H9 (cell line): ENCODE measurements at regions not wholly inside any gene's neighbourhood (a gene's known extent, or its start where the extent isn't known, plus 50 kb on each side); places are given as distances from the start of the nearest gene placed in this dataset.

Experiments used
- DNase-seq: peaks from one replicate; pipeline ENCODE4 v3.0.0-alpha.2; 2017
- H2AFZ ChIP-seq: one replicate; pipeline ENCODE4 v1.6.1; 2013; ENCODE audit warnings: mild to moderate bottlenecking, low read length, control low read depth, moderate library complexity
- H2AK5ac ChIP-seq: 2 replicates; pipeline ENCODE4 v1.6.1; 2013; ENCODE audit warnings: low read length, control low read depth, mixed read lengths; ENCODE audit not compliant: insufficient read length
- H2BK120ac ChIP-seq: one replicate; pipeline ENCODE4 v1.6.1; 2013; ENCODE audit warnings: low read depth, mild to moderate bottlenecking, low read length, control low read depth, inconsistent platforms; ENCODE audit not compliant: poor library complexity, severe bottlenecking
- H2BK12ac ChIP-seq: 2 replicates; pipeline ENCODE4 v1.6.1; 2013; ENCODE audit warnings: low read length, control low read depth, mixed read lengths, low read depth; ENCODE audit not compliant: insufficient read length
- H2BK15ac ChIP-seq: 2 replicates; pipeline ENCODE4 v1.6.1; 2013; ENCODE audit warnings: low read depth, low read length, control low read depth
- H2BK20ac ChIP-seq: one replicate; pipeline ENCODE4 v1.6.1; 2013; ENCODE audit warnings: low read depth, mild to moderate bottlenecking, low read length, control low read depth, inconsistent platforms; ENCODE audit not compliant: poor library complexity, severe bottlenecking
- H2BK5ac ChIP-seq: 2 replicates; pipeline ENCODE4 v1.6.1; 2013; ENCODE audit warnings: low read length, control low read depth, mixed read lengths; ENCODE audit not compliant: insufficient read length
- H3K14ac ChIP-seq: 2 replicates; pipeline ENCODE4 v1.6.1; 2013; ENCODE audit warnings: low read length, control low read depth; ENCODE audit not compliant: insufficient read depth
- H3K18ac ChIP-seq: 2 replicates; pipeline ENCODE4 v1.6.1; 2013; ENCODE audit warnings: low read depth, mild to moderate bottlenecking, mixed read lengths, low read length, control low read depth; ENCODE audit not compliant: insufficient read length
- H3K23ac ChIP-seq: 2 replicates; pipeline ENCODE4 v1.6.1; 2013; ENCODE audit warnings: low read length, control low read depth, mixed read lengths, low read depth; ENCODE audit not compliant: insufficient read length
- H3K23me2 ChIP-seq: 2 replicates; pipeline ENCODE4 v1.6.1; 2013; ENCODE audit warnings: low read depth, mild to moderate bottlenecking, mixed read lengths, low read length, control low read depth; ENCODE audit not compliant: insufficient read length, poor library complexity, severe bottlenecking
- H3K27ac ChIP-seq: 2 replicates; pipeline ENCODE4 v1.5.1; 2013; ENCODE audit warnings: low read length, control low read depth, mixed read lengths, low read depth; ENCODE audit not compliant: insufficient read length
- H3K27me3 ChIP-seq: 2 replicates; pipeline ENCODE4 v1.6.1; 2013; ENCODE audit warnings: low read length, control low read depth, inconsistent platforms; ENCODE audit not compliant: insufficient read depth
- H3K4ac ChIP-seq: 2 replicates; pipeline ENCODE4 v1.6.1; 2013; ENCODE audit warnings: low read depth, mild to moderate bottlenecking, control low read depth, inconsistent platforms, low read length, moderate library complexity
- H3K4me1 ChIP-seq: 2 replicates; pipeline ENCODE4 v1.6.1; 2013; ENCODE audit warnings: low read length, control low read depth, inconsistent platforms; ENCODE audit not compliant: insufficient read depth
- H3K4me2 ChIP-seq: 2 replicates; pipeline ENCODE4 v1.6.1; 2013; ENCODE audit warnings: low read length, control low read depth, mixed read lengths; ENCODE audit not compliant: insufficient read length, insufficient read depth
- H3K56ac ChIP-seq: 2 replicates; pipeline ENCODE4 v1.6.1; 2013; ENCODE audit warnings: low read depth, mild to moderate bottlenecking, mixed read lengths, low read length, control low read depth; ENCODE audit not compliant: insufficient read length
- H3K79me1 ChIP-seq: 2 replicates; pipeline ENCODE4 v1.6.1; 2013; ENCODE audit warnings: low read depth, mild to moderate bottlenecking, moderate library complexity, low read length, control low read depth, inconsistent platforms; ENCODE audit not compliant: insufficient read depth, poor library complexity, severe bottlenecking
- H3K79me2 ChIP-seq: 2 replicates; pipeline ENCODE4 v1.6.1; 2013; ENCODE audit warnings: low read length, control low read depth, inconsistent platforms; ENCODE audit not compliant: insufficient read depth
- H3K9ac ChIP-seq: 2 replicates; pipeline ENCODE4 v1.6.1; 2013; ENCODE audit warnings: low read length, control low read depth, mixed read lengths; ENCODE audit not compliant: insufficient read length; ENCODE audit errors: extremely low read depth
- H3K9me3 ChIP-seq: one replicate; pipeline ENCODE4 v1.6.1; 2013; ENCODE audit warnings: low read depth, low read length, inconsistent platforms; ENCODE audit not compliant: control insufficient read depth
- H3T11ph ChIP-seq: one replicate; pipeline ENCODE4 v1.6.1; 2013; ENCODE audit warnings: mild to moderate bottlenecking, low read length, control low read depth, inconsistent platforms
- H4K20me1 ChIP-seq: one replicate; pipeline ENCODE4 v1.6.1; 2013; ENCODE audit not compliant: control insufficient read depth, insufficient read length, insufficient read depth
- H4K5ac ChIP-seq: 2 replicates; pipeline ENCODE4 v1.6.1; 2013; ENCODE audit warnings: low read depth, mild to moderate bottlenecking, mixed read lengths, low read length, control low read depth; ENCODE audit not compliant: insufficient read length
- H4K8ac ChIP-seq: replicated peaks from 2 replicates; pipeline ENCODE4 v1.6.1; 2013; ENCODE audit warnings: low read length, control low read depth, mixed read lengths, low read depth; ENCODE audit not compliant: insufficient read length
- H4K91ac ChIP-seq: 2 replicates; pipeline ENCODE4 v1.6.1; 2013; ENCODE audit warnings: low read depth, mild to moderate bottlenecking, moderate library complexity, mixed read lengths, low read length, control low read depth; ENCODE audit not compliant: insufficient read length
- H3K27ac Mint-ChIP-seq, 3 experiments: 2 replicates in 2 of 3; 3 replicates in 1 of 3; pipeline ENCODE4 v1.8.0; 2020 to 2021; ENCODE audit warnings: mixed read lengths in 3 of 3, mild to moderate bottlenecking in 1 of 3, moderate library complexity in 1 of 3
- H3K27me3 Mint-ChIP-seq: 2 replicates; pipeline ENCODE4 v1.8.0; 2021; ENCODE audit warnings: low read depth, mild to moderate bottlenecking, moderate library complexity, mixed read lengths
- H3K36me3 Mint-ChIP-seq, 3 experiments: 2 replicates in 2 of 3; 3 replicates in 1 of 3; pipeline ENCODE4 v1.8.0; 2020 to 2021; ENCODE audit warnings: low read depth in 3 of 3, mixed read lengths in 3 of 3; ENCODE audit not compliant: insufficient read depth in 1 of 3
- H3K4me1 Mint-ChIP-seq, 2 experiments: 2 replicates each; pipeline ENCODE4 v1.8.0; 2020; ENCODE audit warnings: mixed read lengths in 2 of 2
- H3K4me3 Mint-ChIP-seq, 2 experiments: 2 replicates in 1 of 2; 3 replicates in 1 of 2; pipeline ENCODE4 v1.8.0; 2020 to 2021; ENCODE audit warnings: mild to moderate bottlenecking in 2 of 2, mixed read lengths in 2 of 2, moderate library complexity in 1 of 2
- H3K9me3 Mint-ChIP-seq, 2 experiments: 2 replicates in 1 of 2; 3 replicates in 1 of 2; pipeline ENCODE4 v1.8.0; 2020; ENCODE audit warnings: mild to moderate bottlenecking in 2 of 2, mixed read lengths in 2 of 2, moderate library complexity in 1 of 2
- CTCF ChIP-seq: fragments of 200-600 bp; sonication (generic); conservative IDR thresholded peaks from 3 replicates; pipeline ENCODE4 v1.8.0; 2021; ENCODE audit warnings: antibody characterized with exemption, mild to moderate bottlenecking
- WGBS: extraction: QIAGEN DNeasy Blood & Tissue Kit; methylation state at CpG from one replicate; pipeline ENCODE4 v1.1.7; 2013; ENCODE audit warnings: missing lambda C conversion rate, low lambda C conversion rate, mixed read lengths; ENCODE audit not compliant: insufficient read length; ENCODE audit errors: extremely low coverage; 5-methylcytosine and 5-hydroxymethylcytosine counted together

GRCh38 chr12:115261691-115262398 is 577.9 kb upstream of the TBX3 start:
- Histone ChIP-seq H2BK5ac (no peak overlapping the region), H3K14ac (no peak overlapping the region), H2BK120ac (no peak overlapping the region), H3K79me2 (no peaks in the 10 kb centered on the region), H2BK20ac (no peak overlapping the region), H3K4ac (no peak overlapping the region), H3K79me1 (no peaks in the 10 kb centered on the region), H2AFZ (no peak overlapping the region), H3K27ac (no peak overlapping the region), H2BK15ac (no peak overlapping the region), H3K23ac (no peak overlapping the region), H4K20me1 (no peaks in the 10 kb centered on the region), H3K9ac (no peak overlapping the region), H3K4me2 (no peak overlapping the region), H4K8ac (no peak overlapping the region), H3K23me2 (no peaks in the 10 kb centered on the region), H3T11ph (no peak overlapping the region), H3K4me1 (no peaks in the 10 kb centered on the region), H3K18ac (no peak overlapping the region), H3K56ac (no peak overlapping the region), H2AK5ac (no peak overlapping the region), H4K5ac (no peak overlapping the region), H3K9me3 (no peaks in the 10 kb centered on the region), H4K91ac (no peak overlapping the region), H2BK12ac (no peak overlapping the region), H3K27me3 (no peaks in the 10 kb centered on the region)
- 0 out of 4 replicates have a peak, but pooled peaks cover 0 to 3% of the 10 kb centered on the region in 2 experiments for H3K4me1 Mint-ChIP-seq
- peaks cover 0 to 2% of the 10 kb centered on the region in 2 experiments; a peak in 1 of 5 replicates for H3K9me3 Mint-ChIP-seq
- TF ChIP-seq CTCF = no peak
- no peak for DNase-seq
- H3K27me3 Mint-ChIP-seq = peaks cover 4% of the 10 kb centered on the region
- no peak overlapping the region for H3K27ac Mint-ChIP-seq
- H3K36me3 Mint-ChIP-seq = no peaks in the 10 kb centered on the region
- WGBS = no CpG with 5 or more reads among the region's 3 CpGs
- H3K4me3 Mint-ChIP-seq = no peak overlapping the region
